Breast epithelium (tissue), 4 donors: ENCODE measurements at regions not wholly inside any gene's neighbourhood (a gene's known extent, or its start where the extent isn't known, plus 50 kb on each side); places are given as distances from the start of the nearest gene placed in this dataset.
"Not testable (repeated sequence)": the region's sequence is repeated elsewhere in the genome, so short reads cannot be mapped to it uniquely, and the experiment has no call there.

Source experiments
- DNase-seq, 2 donors: peaks; one replicate each; pipeline ENCODE4 v3.0.0-alpha.2; 2019; ENCODE audit warnings: low spot score in 2 of 2
- H3K27ac ChIP-seq, 2 donors: fragments of 200-600 bp; sonication (generic) in 1 of 2; one replicate each; pipeline ENCODE4 v1.5.1; 2016 to 2019; ENCODE audit warnings: mild to moderate bottlenecking in 1 of 2
- H3K27me3 ChIP-seq, 2 donors: fragments of 200-600 bp; sonication (generic) in 1 of 2; one replicate each; pipeline versions ENCODE4 v1.5.1 to v1.6.0; 2017 to 2019; ENCODE audit warnings: control low read depth in 1 of 2, mild to moderate bottlenecking in 1 of 2
- H3K36me3 ChIP-seq: fragments of 200-600 bp; one replicate; pipeline ENCODE4 v1.5.1; 2019
- H3K4me1 ChIP-seq, 2 donors: fragments of 200-600 bp; sonication (generic); one replicate each; pipeline ENCODE4 v1.5.1; 2016 to 2019; ENCODE audit warnings: control low read depth in 1 of 2
- H3K4me3 ChIP-seq, 3 donors: fragments of 200-600 bp; sonication (generic); 1 replicate in 2 of 3; 2 replicates in 1 of 3; pipeline ENCODE4 v1.5.1; 2016 to 2019; ENCODE audit warnings: mild to moderate bottlenecking in 3 of 3, moderate library complexity in 2 of 3
- H3K9me3 ChIP-seq, 2 donors: fragments of 200-600 bp; sonication (generic) in 1 of 2; one replicate each; pipeline ENCODE4 v1.5.1; 2016 to 2019; ENCODE audit warnings: control low read depth in 1 of 2
- POLR2A ChIP-seq: fragments of 450-650 bp; IDR thresholded peaks from one replicate; pipeline ENCODE4 v1.6.1; 2016; ENCODE audit warnings: antibody characterized with exemption, mild to moderate bottlenecking, moderate library complexity
- POLR2AphosphoS5 ChIP-seq, 3 donors: sonication (generic); formaldehyde crosslinking; IDR thresholded peaks; one replicate each; pipeline ENCODE4 v1.6.1; 2017; ENCODE audit warnings: antibody characterized with exemption in 3 of 3
- intact Hi-C: fragments of 100-400 bp; cut with DNase I; formaldehyde crosslinking; loops from one replicate; pipeline ENCODE4 v1.15.1; 2023; ENCODE audit warnings: low total_unique reads
- TF ChIP-seq, protein P1 (sequence below), 3 donors: fragments of 450-650 bp; IDR thresholded peaks; one replicate each; pipeline ENCODE4 v1.5.1; 2016 to 2017; ENCODE audit warnings: antibody characterized with exemption in 3 of 3, mild to moderate bottlenecking in 3 of 3, moderate library complexity in 3 of 3

DNA sequence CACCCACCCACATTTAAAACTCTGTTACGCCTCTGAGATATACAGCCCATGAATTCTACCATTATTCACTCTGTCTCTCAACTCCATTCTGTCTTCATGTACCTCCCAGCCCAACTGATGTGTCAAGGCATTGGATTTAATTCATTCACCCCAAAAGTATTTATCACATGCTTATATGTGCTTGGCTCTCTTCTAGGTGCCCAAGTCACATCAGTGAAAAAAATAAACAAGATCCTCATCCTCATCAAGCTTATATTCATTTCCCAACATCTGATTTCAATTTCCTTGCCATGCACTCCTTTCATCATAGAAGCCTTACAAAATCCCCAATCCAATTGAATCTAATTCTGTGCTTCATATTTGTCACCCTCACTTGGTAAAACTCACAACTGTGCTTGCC is 967.6 kb downstream of the LTN1 start:
- TF ChIP-seq POLR2AphosphoS5 (IDR thresholded peaks at IDR 0.05), result no peak
- TF ChIP-seq, protein P1, sequence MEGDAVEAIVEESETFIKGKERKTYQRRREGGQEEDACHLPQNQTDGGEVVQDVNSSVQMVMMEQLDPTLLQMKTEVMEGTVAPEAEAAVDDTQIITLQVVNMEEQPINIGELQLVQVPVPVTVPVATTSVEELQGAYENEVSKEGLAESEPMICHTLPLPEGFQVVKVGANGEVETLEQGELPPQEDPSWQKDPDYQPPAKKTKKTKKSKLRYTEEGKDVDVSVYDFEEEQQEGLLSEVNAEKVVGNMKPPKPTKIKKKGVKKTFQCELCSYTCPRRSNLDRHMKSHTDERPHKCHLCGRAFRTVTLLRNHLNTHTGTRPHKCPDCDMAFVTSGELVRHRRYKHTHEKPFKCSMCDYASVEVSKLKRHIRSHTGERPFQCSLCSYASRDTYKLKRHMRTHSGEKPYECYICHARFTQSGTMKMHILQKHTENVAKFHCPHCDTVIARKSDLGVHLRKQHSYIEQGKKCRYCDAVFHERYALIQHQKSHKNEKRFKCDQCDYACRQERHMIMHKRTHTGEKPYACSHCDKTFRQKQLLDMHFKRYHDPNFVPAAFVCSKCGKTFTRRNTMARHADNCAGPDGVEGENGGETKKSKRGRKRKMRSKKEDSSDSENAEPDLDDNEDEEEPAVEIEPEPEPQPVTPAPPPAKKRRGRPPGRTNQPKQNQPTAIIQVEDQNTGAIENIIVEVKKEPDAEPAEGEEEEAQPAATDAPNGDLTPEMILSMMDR (IDR thresholded peaks at IDR 0.05), result no peak
- TF ChIP-seq POLR2A, result no peak
- Histone ChIP-seq H3K27me3 (no peaks in the 10 kb centered on the region), H3K27ac (no peak overlapping the region), H3K4me3 (no peak overlapping the region), H3K4me1 (no peaks in the 10 kb centered on the region), H3K9me3 (peaks cover 3% of the 10 kb centered on the region in 2 donors), H3K36me3 (no peaks in the 10 kb centered on the region)
- DNase-seq, result no peak
- intact Hi-C loops, result loop anchor here (5.0 kb wide), 1 partner anchor 838 kb away; no protein-coding TSS in a partner anchor

DNA sequence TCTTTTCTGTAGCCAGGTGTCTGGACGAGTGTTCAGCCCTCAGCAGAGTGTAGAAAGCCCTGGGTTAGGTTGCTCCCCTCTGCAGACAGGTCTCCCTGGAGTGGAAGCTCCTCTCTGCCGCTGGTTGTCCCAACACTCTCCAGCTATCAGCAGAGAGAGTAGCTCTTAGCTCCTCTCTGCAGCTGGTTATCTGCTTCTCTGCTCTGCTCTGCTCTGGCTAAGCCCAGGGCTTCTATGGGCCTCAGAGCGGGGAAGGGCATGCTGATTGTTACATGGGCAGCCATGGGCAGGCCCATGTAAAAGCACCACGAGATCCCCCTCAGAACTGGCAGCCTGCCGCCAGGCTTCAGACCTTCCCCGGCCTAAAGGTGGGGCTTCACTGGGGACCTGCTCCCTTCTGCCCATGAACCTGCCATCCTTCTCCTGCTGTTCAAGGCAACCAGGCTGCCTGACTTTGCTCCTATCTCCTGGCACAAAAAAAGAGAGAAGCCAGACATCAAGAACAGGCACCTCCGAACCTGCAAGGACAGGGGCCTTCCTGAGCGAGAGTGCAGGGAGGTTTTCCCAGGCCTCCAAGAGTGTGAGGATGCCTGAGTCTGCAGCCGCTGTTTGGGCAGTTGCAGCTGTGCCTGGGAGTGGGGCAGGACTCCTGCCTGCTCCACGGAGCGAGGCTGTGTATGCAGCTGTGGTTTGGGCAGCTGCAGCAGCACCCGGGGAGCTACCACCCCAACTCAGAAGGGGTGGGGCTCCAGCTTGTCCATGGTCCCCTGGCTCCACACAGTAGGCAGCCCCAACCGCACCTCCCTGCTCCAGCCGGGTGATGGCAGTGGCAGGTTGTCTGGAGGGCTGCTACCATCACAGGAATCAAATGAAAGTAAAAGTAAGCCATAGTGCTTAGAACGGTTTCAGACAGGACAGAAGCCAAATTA is 973.7 kb downstream of the LTN1 start:
- TF ChIP-seq POLR2AphosphoS5 (IDR thresholded peaks at IDR 0.05) (no peak), POLR2A (no peak)
- TF ChIP-seq, protein P1 (IDR thresholded peaks at IDR 0.05), result no peak

DNA sequence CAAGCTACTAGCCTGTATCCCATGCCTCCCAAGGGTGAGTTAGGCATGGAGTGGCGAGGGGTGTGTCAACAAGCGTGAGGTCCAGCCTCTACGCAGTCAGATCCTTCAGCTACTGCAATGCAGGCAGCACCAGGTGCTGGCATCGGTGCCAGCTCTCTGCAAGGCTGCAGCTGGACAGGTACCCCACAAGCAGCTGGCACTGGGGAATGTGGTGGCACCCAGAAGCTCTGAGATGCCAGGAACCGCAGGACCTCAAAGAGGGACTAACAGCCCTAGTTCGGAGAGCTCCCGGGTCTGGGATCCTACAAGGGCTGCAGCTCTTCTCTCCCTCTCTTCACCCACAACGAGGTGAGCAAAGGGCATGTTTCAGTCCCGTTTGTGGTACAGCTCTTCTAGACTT is 974.5 kb downstream of the LTN1 start:
- Histone ChIP-seq H3K9me3 (no peaks in the 10 kb centered on the region), H3K27me3 (no peaks in the 10 kb centered on the region), H3K27ac (no peak overlapping the region), H3K4me3 (no peak overlapping the region), H3K4me1 (no peaks in the 10 kb centered on the region), H3K36me3 (no peaks in the 10 kb centered on the region)
- DNase-seq, result no peak
- TF ChIP-seq, protein P1 (IDR thresholded peaks at IDR 0.05), result no peak
- no peak for TF ChIP-seq POLR2A
- no peak for TF ChIP-seq POLR2AphosphoS5 (IDR thresholded peaks at IDR 0.05)
- intact Hi-C loops, result no loop called here

More for the DNA sequence above, 973.7 kb downstream of the LTN1 start:
- no peak for DNase-seq
- no peak overlapping the region for H3K27ac ChIP-seq
- no peaks in the 10 kb centered on the region for H3K36me3 ChIP-seq
- no peaks in the 10 kb centered on the region for H3K4me1 ChIP-seq
- no peak overlapping the region for H3K4me3 ChIP-seq
- H3K9me3 ChIP-seq, result no peaks in the 10 kb centered on the region
- intact Hi-C loops, result no loop called here
- no peaks in the 10 kb centered on the region for H3K27me3 ChIP-seq

DNA sequence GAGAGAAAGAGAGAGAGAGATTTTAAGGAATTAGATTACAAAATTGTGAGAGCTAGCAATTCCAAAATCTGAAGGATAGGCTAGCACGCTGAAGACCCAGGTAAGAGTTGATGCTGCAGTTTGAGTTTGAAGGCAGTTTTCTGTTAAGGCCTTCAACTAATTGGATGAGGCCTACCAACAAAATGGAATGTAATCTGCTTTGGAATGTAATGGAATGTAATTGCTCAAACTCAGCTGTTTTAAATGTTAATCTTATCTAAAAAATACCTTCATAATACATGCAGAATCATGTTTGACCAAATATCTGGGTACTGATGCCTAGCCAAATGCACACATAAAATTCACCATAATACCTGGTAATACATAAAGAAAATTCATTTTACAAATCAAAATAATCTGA is 976.1 kb downstream of the LTN1 start:
- H3K36me3 ChIP-seq, result no peaks in the 10 kb centered on the region
- DNase-seq, result no peak
- H3K9me3 ChIP-seq, result no peaks in the 10 kb centered on the region
- intact Hi-C loops, result no loop called here
- no peak overlapping the region for H3K4me3 ChIP-seq
- TF ChIP-seq, protein P1 (IDR thresholded peaks at IDR 0.05), result no peak
- TF ChIP-seq POLR2A, result no peak
- TF ChIP-seq POLR2AphosphoS5 (IDR thresholded peaks at IDR 0.05), result no peak
- no peaks in the 10 kb centered on the region for H3K27me3 ChIP-seq
- H3K27ac ChIP-seq, result no peak overlapping the region
- H3K4me1 ChIP-seq, result no peaks in the 10 kb centered on the region

DNA sequence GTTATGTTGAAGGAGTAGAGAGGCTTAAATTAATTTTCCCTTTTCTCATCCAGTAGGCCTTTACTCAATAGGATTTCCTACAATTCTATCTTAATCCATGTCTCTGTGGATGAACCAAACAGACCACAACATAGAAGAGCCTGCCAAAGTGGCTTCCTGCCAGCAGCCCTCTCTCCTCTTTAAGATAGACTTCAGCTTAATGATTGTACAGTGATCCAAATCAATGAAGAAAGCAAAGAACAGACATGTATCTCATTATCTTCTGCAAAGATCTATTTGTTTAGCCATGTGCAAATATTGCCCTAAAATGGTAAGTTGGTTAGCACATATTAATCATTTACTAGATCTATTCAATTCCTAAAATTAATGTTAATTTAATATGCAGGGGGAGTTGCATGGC is 979.6 kb downstream of the LTN1 start:
- H3K4me3 ChIP-seq, H3K27me3 ChIP-seq, H3K4me1 ChIP-seq, H3K9me3 ChIP-seq, H3K27ac ChIP-seq, intact Hi-C loops, DNase-seq, H3K36me3 ChIP-seq: not testable (repeated sequence)

DNA sequence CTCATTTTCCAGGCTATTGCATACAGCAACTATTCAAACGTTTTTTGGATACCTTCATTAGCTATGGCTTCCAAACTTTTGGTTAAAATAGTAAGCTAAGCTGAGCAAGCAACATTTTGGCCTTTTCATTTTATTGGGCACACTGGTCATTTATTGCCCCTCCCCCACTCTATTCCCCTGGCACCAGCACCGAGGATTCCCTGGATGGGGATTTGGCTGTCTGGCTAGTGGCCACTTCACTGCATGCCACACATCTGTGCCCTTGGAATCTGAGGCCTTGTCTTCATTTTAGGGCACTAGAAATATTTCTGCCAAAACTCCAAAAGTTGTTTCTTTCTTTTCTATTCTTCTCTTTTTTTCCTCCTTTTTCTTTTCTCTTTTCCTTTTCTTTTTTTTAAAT is 980.7 kb downstream of the LTN1 start:
- H3K4me3 ChIP-seq, DNase-seq, intact Hi-C loops, H3K4me1 ChIP-seq, H3K27ac ChIP-seq, H3K36me3 ChIP-seq, H3K27me3 ChIP-seq, H3K9me3 ChIP-seq: not testable (repeated sequence)

DNA sequence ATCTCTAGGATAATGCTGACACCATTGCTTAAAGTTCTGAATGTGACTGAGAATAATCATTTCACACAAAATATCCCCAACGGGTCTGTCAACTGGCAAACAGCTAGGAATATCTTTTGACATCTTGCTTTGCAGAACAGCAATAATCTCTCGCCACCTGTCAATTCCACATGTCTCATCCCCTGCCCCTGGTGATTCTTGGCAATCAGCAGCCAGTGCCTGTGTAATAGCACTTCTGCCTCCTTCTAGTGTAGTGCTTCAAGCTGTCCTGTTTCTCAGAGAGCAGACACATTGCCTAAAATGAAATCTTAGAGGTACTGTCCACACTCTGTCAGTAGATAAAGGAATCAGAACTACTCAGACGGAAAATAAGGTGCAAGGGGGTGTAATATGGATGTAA is 984.4 kb downstream of the LTN1 start:
- intact Hi-C loops, result not testable (repeated sequence)

DNA sequence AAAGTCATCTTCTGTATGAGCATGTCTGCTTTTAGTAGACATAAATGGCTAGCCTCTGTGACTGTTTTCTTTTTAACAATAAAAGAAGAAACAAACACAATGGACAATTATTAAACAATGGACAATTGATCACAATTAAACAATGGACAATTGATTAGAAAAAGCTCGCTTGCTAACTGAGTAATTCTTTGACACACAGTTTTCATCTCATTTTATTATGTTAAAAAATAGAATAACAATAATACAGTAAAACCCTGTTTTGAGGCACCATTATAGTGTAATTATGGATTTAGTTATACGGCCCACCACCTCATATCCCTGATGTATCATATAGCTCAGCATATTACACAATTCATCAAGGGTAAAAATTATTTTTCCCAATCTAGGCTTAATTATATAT is 989.0 kb downstream of the LTN1 start:
- H3K36me3 ChIP-seq, H3K9me3 ChIP-seq, DNase-seq, intact Hi-C loops, H3K4me3 ChIP-seq, H3K27ac ChIP-seq, H3K4me1 ChIP-seq, H3K27me3 ChIP-seq: not testable (repeated sequence)

More for the DNA sequence above, 984.4 kb downstream of the LTN1 start:
- not testable (repeated sequence) for H3K27me3 ChIP-seq, H3K4me3 ChIP-seq, H3K4me1 ChIP-seq, DNase-seq, H3K9me3 ChIP-seq, H3K36me3 ChIP-seq, H3K27ac ChIP-seq

DNA sequence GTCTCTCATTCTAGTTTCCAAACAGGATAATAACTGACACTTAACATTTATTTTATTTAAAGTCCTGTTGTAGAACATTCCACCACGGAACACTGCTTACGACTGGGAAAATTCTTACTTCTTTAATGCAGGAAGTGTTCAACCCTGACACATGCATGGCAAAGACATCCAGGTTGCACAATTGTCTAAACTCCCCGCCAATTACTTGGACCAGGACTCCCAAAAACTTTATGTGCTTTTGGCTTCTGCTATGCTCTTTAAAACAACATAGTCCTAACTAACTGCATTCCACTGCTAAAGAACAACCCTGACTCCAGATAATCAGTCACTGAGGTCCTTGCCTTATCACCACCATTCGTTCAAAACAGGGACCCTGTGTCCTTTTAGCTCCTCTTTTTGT is 995.8 kb downstream of the LTN1 start:
- H3K27me3 ChIP-seq, H3K4me3 ChIP-seq, intact Hi-C loops, H3K9me3 ChIP-seq, H3K4me1 ChIP-seq, H3K27ac ChIP-seq, H3K36me3 ChIP-seq, DNase-seq: not testable (repeated sequence)
